HG03039 (cell line): ENCODE measurements at regions not wholly inside any gene's neighbourhood (a gene's known extent, or its start where the extent isn't known, plus 50 kb on each side); places are given as distances from the start of the nearest gene placed in this dataset.

Experiments used
- ATAC-seq: cut with Tn5 transposase; IDR thresholded peaks from one replicate; pipeline ENCODE4 v1.9.1; 2021; ENCODE audit warnings: mild to moderate bottlenecking, moderate library complexity; ENCODE audit not compliant: unreplicated experiment

- no peak for ATAC-seq
Observed at GRCh38 chr21:16570171-16570570, 840.4 kb downstream of the USP25 start.

DNA sequence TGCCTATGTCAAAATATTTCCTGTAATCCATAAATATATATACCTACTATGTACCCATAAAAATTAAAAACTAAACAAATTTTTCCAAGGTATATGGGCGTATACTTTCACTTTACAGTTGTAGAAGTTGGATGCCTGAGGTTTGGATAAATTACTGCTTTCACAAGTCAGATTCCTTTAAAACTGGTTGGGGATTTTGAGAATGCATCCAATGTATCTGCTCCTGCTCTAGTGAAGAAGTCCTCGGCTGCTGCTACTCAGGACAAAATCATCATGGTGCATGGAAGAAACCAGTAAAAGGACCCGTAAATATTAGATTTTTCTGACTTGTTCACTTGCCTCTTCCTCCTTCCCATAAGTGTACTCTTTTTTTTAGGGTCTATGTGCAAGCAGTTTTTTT, 841.1 kb downstream of the USP25 start:
- no peak for ATAC-seq

DNA sequence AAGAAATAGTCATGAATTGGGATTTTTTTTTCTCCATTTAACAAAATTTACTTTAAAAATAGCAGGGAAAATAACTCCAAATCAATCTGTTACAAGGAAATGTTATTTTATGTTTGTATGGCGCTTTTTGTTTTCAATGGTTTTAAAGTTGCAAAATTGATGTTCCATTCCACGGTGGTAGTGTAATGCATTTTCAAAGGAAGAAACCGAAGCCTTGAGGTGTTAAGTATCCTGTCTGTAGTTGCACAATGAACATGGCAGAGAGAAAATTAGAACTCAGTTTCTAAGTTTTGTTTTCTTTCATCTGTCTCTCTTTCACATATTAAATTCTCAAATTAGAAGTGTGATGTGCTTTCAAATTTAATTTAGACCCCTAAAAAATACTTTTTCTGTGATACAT, 841.8 kb downstream of the USP25 start:
- ATAC-seq, result no peak

- no peak for ATAC-seq
Observed at GRCh38 chr21:16572032-16572431, 842.2 kb downstream of the USP25 start.

DNA sequence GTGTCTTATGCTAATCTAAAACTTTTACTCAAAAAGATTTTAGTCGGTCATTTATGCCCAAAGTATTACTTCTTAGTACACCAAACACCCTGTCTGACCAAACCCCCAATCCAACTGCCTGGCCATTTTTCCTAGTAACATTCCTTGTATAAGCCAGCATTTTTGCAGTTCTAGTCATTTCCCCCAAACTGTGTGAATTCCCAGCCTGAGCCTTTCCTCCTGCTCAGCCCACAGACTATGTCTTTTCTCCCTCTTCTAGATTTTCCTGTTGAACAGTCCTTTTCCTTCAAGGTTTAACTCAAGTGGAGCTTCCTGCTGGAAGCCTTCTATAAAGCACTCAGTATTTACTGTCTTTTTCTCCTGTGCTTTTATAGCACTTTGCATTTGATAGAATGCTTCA, 843.8 kb downstream of the USP25 start:
- ATAC-seq, result no peak

- ATAC-seq, result no peak
Observed at GRCh38 chr21:16577975-16578374, 848.2 kb downstream of the USP25 start.

DNA sequence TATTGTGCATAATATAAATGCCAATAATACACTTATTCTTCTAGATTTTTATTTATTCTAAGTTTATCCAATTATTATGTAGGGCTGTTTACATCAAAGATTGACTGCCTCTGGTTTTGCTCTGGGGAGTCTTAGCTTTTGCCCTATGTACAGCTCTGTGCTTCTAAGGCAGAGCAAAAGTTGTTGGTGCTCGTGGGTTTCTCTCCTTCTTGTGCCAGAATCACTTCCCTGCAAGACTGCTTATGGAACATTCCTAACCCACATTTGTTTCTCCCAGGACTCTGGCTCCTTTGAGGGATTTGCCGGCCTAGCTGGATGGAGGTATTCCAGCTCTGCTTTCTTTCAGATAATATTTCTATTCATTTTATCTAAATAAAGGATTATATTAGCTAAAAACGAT, 849.1 kb downstream of the USP25 start:
- ATAC-seq, result no peak

DNA sequence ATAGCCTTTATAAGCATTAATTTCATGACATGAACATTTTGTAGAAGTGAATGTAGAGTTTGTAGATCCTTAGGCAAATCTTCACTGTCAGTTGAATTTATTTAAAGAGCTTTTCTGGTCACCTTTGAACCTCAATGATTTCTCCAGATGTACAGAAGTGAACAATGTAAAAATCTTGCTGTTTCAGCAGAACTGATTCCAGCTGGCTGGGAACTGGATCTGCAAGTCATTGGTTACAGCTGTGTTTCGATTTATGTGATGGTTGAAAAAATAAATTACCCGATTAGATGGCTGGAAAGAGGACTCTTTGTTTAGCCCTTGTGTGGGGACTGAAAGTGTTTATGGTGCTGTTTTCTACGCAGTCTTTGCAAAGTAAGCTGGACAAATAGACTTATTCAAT, 849.8 kb downstream of the USP25 start:
- ATAC-seq, result no peak

- ATAC-seq, result no peak
Observed at GRCh38 chr21:16580661-16581060, 850.9 kb downstream of the USP25 start.

DNA sequence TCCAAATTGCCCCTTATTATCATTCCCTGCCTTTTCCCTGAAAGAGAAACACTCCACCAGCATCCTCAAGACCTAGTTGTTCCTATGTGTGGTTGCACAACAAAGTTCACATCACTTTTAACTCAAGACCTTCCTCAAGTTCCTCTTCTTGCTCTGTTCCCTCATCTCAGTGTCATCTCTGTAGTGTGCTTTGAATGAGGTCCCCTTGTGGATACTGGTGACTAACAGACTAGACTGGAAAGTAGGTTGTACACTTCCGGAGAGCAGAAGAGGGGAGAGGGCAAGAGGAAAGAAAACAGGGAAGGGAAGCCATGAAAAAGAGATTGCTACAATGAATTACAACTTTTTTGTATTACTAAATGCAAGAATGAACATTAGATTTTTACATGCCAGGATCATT, 853.8 kb downstream of the USP25 start:
- ATAC-seq, result no peak

DNA sequence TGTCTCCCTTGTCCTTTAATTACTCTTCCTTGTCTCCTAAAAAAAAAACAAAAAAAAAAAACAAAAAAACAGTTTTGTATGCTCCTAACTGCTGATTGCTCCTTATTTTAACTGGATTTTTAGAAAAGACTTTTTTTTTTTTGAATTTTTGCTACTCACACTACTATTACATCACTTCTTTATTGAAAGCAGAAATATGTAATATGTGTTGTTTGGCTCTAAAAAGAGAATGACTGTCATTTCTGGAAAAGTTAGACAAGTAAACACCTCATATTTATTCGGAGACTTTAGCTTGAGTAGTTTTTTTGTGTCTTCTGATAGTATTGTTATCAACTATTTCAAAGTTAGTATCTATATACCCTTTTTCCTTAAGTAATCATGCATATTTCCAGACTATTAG, 855.0 kb downstream of the USP25 start:
- ATAC-seq, result no peak

DNA sequence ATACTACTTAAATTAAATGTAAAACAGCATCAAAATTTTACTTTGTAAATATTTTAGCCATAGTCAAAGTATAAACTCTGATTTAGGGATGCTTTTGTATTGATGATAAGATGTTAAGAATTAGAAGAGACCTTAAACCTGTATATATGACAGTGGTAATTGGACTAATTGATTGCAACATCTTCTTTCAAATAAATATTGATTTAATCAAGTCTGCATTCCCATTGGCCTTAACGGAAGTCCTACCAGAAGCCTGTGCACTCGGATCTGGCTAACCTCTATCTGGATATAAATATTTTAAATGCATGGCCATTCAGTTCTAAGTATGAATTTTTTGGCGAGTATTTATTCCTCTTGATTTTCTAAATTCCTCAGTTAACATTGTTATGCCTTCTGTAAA, 856.1 kb downstream of the USP25 start:
- no peak for ATAC-seq

- no peak for ATAC-seq
Observed at GRCh38 chr21:16587141-16587581, 857.4 kb downstream of the USP25 start.

GRCh38 chr21:16587681-16588375, 858.0 kb downstream of the USP25 start:
- ATAC-seq, result no peak

DNA sequence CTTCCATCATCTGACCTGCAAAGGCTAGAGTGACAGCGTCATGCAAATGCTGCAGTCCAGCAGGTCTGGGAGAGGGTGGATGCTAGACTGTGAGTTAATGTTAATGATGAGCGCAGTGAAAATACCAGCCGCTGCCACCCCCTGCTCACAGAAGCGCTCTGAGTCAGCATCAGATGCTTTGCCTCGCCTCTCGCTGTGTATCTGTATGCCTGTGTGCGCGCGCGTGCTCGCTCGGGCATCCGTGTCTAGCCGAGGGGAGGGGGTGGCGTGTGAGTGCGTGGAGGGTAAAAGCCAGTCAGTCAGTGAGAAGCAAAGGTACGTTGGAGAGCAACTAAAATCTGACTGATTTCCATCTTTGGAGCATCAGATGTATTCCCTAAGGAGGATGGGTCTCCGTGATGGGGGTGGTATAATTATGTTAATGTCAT, 858.7 kb downstream of the USP25 start:
- no peak for ATAC-seq

- ATAC-seq, result no peak
Observed at GRCh38 chr21:16589006-16589898, 859.5 kb downstream of the USP25 start.

DNA sequence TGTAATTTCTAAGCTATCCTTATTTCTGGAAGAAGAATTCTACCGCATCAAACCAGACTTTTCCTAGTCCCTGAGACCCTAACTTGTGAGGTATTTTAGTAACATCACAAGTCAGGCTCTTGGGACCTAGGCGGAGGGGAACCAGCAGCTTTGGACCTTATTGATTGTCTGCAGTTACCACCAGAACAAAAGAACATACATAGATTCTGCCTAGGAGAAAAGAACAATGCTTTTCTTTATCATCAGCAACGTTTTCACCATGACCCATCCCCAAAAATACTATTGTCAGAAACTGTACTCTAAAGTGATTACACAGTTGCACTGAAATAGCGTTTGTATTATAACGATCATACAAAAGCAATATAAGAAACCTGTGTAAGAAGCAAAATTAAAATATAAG, 860.4 kb downstream of the USP25 start:
- no peak for ATAC-seq

DNA sequence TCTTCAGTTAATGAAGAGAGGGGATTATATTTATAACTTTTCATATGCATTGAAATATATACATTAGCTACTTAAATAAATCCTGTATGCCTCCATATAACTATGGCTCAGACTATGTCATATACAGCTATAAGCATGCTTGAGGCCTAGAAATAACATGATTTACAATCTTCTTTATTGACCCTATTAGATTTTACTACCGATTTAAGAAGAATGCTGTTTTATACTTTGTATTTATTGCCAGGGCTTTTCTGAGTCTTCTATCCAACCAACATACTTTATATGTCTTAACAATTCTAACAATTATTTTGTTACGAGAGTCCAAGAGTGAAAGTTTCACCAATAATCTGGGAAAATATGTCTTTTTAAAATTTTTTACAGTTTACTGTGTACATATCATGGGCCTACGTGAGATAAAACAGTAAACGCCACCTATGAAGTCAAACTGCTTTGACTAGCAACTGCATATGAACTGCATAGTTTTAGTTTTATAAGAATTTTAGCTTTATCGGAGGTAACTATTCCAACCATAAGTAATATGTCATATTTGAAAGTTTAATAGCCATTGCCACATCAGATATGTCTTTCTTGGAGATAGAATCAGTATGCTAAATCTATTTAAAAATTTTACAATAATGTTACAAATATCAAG, 861.0 kb downstream of the USP25 start:
- ATAC-seq, result no peak

DNA sequence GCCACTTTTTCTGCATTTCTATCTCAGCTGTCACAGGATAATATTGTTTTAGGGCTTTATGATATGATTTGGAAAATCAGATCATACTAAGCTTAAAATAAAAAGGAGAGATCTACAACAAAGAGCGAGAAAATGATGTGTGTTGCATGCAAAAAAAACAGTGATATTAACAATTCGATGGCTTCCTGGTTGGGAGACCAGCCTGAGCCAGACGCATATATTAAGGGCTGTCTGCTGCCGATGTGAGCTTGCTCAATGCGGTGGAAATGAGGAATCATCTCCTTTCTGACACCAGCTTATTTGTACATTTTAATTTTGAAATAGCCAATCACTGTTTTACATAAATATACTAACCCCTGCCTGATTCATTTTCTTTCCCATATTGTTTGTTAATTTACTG, 862.6 kb downstream of the USP25 start:
- no peak for ATAC-seq

DNA sequence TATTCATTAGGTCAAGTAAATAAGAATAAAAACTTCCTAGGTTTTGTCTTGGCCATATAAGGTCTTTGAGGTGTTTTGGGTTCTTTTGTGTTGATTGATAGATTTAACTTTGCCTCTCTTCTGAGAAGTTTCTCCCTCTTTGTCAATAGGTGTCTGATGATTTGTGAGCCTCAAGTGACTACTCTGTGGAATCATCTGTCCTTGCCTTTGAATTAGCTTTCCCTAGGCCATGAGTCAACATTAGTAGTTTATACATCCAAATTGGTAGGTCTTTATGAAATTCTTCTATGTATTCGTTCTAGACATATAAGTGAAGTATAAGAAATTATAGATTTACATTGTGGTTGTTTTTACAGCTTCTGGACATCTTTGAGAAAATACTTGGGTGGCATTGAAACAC, 864.4 kb downstream of the USP25 start:
- no peak for ATAC-seq

DNA sequence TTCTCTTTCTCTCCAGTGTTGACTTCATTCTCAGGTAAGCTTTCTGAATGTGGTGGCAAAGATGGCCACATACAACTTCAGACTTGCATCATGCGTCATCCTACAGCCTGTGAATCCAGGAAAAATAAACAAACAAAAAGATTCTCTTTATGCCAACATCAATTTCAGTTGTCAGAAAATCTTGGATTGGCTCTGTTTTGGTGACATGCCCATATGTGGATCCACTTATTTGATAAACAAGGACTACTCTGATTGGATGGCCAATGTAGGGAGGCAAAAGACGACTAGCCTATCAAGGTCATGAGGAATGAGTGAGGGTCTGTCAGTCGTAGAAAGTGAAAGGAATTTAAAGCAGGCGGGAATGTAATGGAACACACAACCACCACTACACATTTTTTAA, 866.6 kb downstream of the USP25 start:
- no peak for ATAC-seq

DNA sequence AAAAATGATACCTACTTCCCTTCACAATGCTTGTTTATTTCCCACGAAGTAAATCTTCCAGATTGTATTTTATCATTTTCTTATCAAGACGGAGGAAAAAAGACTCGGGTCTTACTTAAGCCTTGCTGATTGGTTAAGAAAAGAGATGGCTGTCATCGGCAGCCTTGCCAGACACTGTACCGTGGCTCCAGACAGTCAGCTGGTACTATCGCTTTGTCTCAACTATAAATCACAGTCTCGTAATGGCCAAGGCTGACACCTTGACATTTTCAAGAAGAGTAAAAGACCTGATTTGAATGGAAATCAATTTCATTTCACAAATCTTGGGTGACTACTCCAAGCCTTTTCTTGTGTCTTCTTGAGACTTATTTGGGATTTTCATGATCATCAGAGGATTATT, 868.0 kb downstream of the USP25 start:
- no peak for ATAC-seq
